Heart left ventricle (tissue), 16 donors: ENCODE measurements at regions not wholly inside any gene's neighbourhood (a gene's known extent, or its start where the extent isn't known, plus 50 kb on each side); places are given as distances from the start of the nearest gene placed in this dataset.

Source experiments
- ATAC-seq, 4 donors: fragments of 200-7000 bp; cut with Tn5 transposase; one replicate each; pipeline ENCODE4 v1.9.1; 2020 to 2022; ENCODE audit warnings: moderate library complexity in 4 of 4, mild to moderate bottlenecking in 3 of 4, moderate number of reproducible peaks in 1 of 4
- DNase-seq, 5 donors: peaks; one replicate each; pipeline ENCODE4 v3.0.0-alpha.2; 2020
- H3K27ac ChIP-seq, 12 donors: fragments of 200-600 bp; sonication (generic) in 4 of 12; one replicate each; pipeline versions ENCODE4 v1.5.0 to v1.8.0; 2016 to 2022; ENCODE audit warnings: mild to moderate bottlenecking in 2 of 12
- H3K27me3 ChIP-seq, 9 donors: fragments of 200-600 bp; sonication (generic) in 2 of 9; one replicate each; pipeline versions ENCODE4 v1.5.1 to v1.8.0; 2016 to 2022; ENCODE audit warnings: mild to moderate bottlenecking in 3 of 9
- H3K36me3 ChIP-seq, 9 donors: fragments of 200-600 bp; sonication (generic) in 2 of 9; one replicate each; pipeline versions ENCODE4 v1.5.0 to v1.8.0; 2018 to 2022; ENCODE audit warnings: mild to moderate bottlenecking in 2 of 9
- H3K4me1 ChIP-seq, 12 donors: fragments of 200-600 bp; sonication (generic) in 4 of 12; one replicate each; pipeline versions ENCODE4 v1.5.0 to v1.8.0; 2016 to 2022; ENCODE audit warnings: mild to moderate bottlenecking in 3 of 12
- H3K4me3 ChIP-seq, 12 donors: fragments of 200-600 bp; sonication (generic) in 4 of 12; one replicate each; pipeline versions ENCODE4 v1.5.0 to v1.8.0; 2017 to 2022; ENCODE audit warnings: mild to moderate bottlenecking in 9 of 12, moderate library complexity in 4 of 12
- H3K9me3 ChIP-seq, 12 donors: fragments of 200-600 bp; sonication (generic) in 4 of 12; one replicate each; pipeline versions ENCODE4 v1.5.0 to v1.8.0; 2016 to 2022; ENCODE audit warnings: mild to moderate bottlenecking in 1 of 12
- POLR2A ChIP-seq, 2 donors: fragments of 450-650 bp; IDR thresholded peaks; one replicate each; pipeline ENCODE4 v1.6.1; 2017; ENCODE audit warnings: antibody characterized with exemption in 2 of 2, mild to moderate bottlenecking in 2 of 2, moderate library complexity in 2 of 2
- WGBS, 4 donors: extraction: QIAGEN DNeasy Blood & Tissue Kit in 2 of 4; methylation state at CpG; one replicate each; pipeline versions ENCODE4 v1.1.5 to v1.1.7; 2013 to 2018; 5-methylcytosine and 5-hydroxymethylcytosine counted together
- intact Hi-C, 10 donors: fragments of 100-400 bp; cut with DNase I; formaldehyde crosslinking; loops; one replicate each; pipeline versions ENCODE4 v1.11.1 to v1.14.2; 2022
- TF ChIP-seq, protein P1 (sequence below), 12 donors: fragments of 200-600 bp; sonication (generic) in 4 of 12; IDR thresholded peaks; one replicate each; pipeline versions ENCODE4 v1.5.0 to v1.8.0; 2018 to 2022; ENCODE audit warnings: antibody characterized with exemption in 12 of 12, mild to moderate bottlenecking in 5 of 12
- donor health status: ischemic (EF 13 %, LVEDD 7.1; RV severe dilation, severe dysfunction).
- donor health status: healthy with polysubstance abuse.
- donor health status: DM: no; HTN: yes; CAD: no.
- donor health status: DM: no; HTN: no; CAD: no.
- donor health status: ischemic (EF 25% LVEDD 6.9; RV normal size, moderate dysfunction).
- donor health status: ischemic (EF 25% LVEDD 5.7; RV mildly dilated, moderate dysfunction).
- donor health status: healthy.
- donor health status: DM: yes; HTN: yes; CAD: no.
- donor health status: ischemic (EF 35%, LVEDD 5.7; RV mildly dilated, moderate dysfunction).
- donor health status: nonischemic (EF 11% LVEDD 7.7; RV severe dilation, severe dysfunction).
- donor health status: DM: yes; HTN: yes; CAD: no.
- donor health status: PGD.
- donor health status: ischemic (EF 29% LVEDD 5.4; RV normal size, mild dysfunction).
- donor health status: nonischemic (EF 23%, LVEDD 6.1; RV moderate dilation, normal function).

DNA sequence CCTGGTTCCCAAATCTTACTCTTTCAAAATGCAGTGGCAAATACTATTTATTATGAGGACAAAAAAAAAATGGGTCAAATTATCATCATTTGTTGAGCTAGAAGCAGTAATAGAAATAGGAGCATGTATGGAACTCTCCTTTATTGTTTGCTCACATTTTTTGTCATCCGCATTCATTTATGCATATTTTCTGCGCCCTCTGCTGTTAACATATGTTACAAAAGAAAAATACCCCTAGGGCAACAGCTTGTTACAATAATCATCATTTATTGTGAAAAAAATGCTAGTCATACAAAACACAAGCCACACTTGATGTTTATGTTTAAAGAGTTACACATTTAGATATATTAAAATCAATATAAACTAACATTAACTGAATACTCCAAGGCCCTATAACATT is 328.2 kb downstream of the TUSC1 start:
- no peaks in the 10 kb centered on the region for H3K4me1 ChIP-seq
- H3K27ac ChIP-seq = no peak overlapping the region
- no peaks in the 10 kb centered on the region for H3K9me3 ChIP-seq
- TF ChIP-seq, protein P1, sequence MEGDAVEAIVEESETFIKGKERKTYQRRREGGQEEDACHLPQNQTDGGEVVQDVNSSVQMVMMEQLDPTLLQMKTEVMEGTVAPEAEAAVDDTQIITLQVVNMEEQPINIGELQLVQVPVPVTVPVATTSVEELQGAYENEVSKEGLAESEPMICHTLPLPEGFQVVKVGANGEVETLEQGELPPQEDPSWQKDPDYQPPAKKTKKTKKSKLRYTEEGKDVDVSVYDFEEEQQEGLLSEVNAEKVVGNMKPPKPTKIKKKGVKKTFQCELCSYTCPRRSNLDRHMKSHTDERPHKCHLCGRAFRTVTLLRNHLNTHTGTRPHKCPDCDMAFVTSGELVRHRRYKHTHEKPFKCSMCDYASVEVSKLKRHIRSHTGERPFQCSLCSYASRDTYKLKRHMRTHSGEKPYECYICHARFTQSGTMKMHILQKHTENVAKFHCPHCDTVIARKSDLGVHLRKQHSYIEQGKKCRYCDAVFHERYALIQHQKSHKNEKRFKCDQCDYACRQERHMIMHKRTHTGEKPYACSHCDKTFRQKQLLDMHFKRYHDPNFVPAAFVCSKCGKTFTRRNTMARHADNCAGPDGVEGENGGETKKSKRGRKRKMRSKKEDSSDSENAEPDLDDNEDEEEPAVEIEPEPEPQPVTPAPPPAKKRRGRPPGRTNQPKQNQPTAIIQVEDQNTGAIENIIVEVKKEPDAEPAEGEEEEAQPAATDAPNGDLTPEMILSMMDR (IDR thresholded peaks at IDR 0.05) = no peak
- TF ChIP-seq POLR2A (IDR thresholded peaks at IDR 0.05) = no peak
- no peak overlapping the region for H3K4me3 ChIP-seq
- DNase-seq (no peak), ATAC-seq (no peak)
- no peaks in the 10 kb centered on the region for H3K36me3 ChIP-seq
- WGBS, 4 donors = 80 to 90% (median 87%) methylated on average over 2 of the region's 2 CpGs
- intact Hi-C loops = no loop called here
- no peaks in the 10 kb centered on the region for H3K27me3 ChIP-seq

DNA sequence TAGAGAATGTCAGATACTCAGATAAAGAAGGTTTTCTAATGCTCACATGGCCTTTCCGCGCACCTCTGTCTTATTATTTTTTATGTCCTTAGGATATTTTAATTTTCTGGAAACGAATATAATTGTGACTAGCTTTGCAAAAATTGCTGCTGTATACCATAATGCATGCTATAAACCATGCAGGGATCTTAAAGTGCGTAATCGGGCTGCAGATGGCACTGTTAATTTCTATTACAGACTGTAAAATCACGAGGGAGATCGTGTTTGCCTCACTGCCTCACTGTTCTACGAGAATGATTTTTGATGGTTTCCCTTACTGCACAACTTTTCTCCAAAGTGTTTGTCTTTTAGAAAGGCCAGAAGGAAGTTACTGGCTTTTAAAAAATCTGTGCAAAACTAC is 356.1 kb downstream of the TUSC1 start:
- TF ChIP-seq, protein P1 (IDR thresholded peaks at IDR 0.05) = no peak
- TF ChIP-seq POLR2A (IDR thresholded peaks at IDR 0.05) = no peak
- no peak for DNase-seq
- Histone ChIP-seq H3K36me3 (no peaks in the 10 kb centered on the region), H3K4me3 (no peak overlapping the region), H3K27me3 (no peaks in the 10 kb centered on the region), H3K27ac (no peak overlapping the region), H3K9me3 (no peaks in the 10 kb centered on the region), H3K4me1 (no peaks in the 10 kb centered on the region)
- 75 to 78% (median 76%) methylated on average over 8 of the region's 8 CpGs for WGBS, 4 donors
- no peak for ATAC-seq
- intact Hi-C loops = no loop called here

- Histone ChIP-seq H3K9me3 (peaks cover 0 to 14% (median 0%) of the 10 kb centered on the region in 12 donors), H3K27me3 (no peaks in the 10 kb centered on the region), H3K36me3 (no peaks in the 10 kb centered on the region), H3K27ac (no peak overlapping the region), H3K4me3 (no peak overlapping the region), H3K4me1 (no peaks in the 10 kb centered on the region)
- WGBS, 4 donors = 71 to 86% (median 77%) methylated on average over 1 of the region's 1 CpG
- no peak for DNase-seq
- no peak for TF ChIP-seq POLR2A (IDR thresholded peaks at IDR 0.05)
- TF ChIP-seq, protein P1 (IDR thresholded peaks at IDR 0.05) = no peak
- no peak for ATAC-seq
- intact Hi-C loops = no loop called here
These were observed 367.3 kb downstream of the TUSC1 start for GRCh38 chr9:25310961-25311360.

GRCh38 chr9:25308549-25308948 is 369.7 kb downstream of the TUSC1 start:
- TF ChIP-seq, protein P1 (IDR thresholded peaks at IDR 0.05) = no peak
- TF ChIP-seq POLR2A (IDR thresholded peaks at IDR 0.05) = no peak
- DNase-seq = no peak
- Histone ChIP-seq H3K36me3 (no peaks in the 10 kb centered on the region), H3K27ac (no peak overlapping the region), H3K4me3 (no peak overlapping the region), H3K9me3 (peaks cover 0 to 14% (median 0%) of the 10 kb centered on the region in 12 donors), H3K27me3 (no peaks in the 10 kb centered on the region), H3K4me1 (no peaks in the 10 kb centered on the region)
- ATAC-seq = no peak
- WGBS, 4 donors = 29 to 43% (median 35%) methylated on average over 1 of the region's 1 CpG
- intact Hi-C loops = no loop called here
